DLD1 (cell line): ENCODE measurements at regions not wholly inside any gene's neighbourhood (a gene's known extent, or its start where the extent isn't known, plus 50 kb on each side); places are given as distances from the start of the nearest gene placed in this dataset.
"Not testable (repeated sequence)": the region's sequence is repeated elsewhere in the genome, so short reads cannot be mapped to it uniquely, and the experiment has no call there.

Experiments
- in situ Hi-C: cut with HindIII; loops from 2 replicates; pipeline ENCODE4 v1.10.0; 2017; ENCODE audit warnings: low sequenced_read_pairs

GRCh38 chr11:28938091-28938490, 829.9 kb downstream of the METTL15 start:
- in situ Hi-C loops, result no loop called here

GRCh38 chr11:28932940-28933339, 824.8 kb downstream of the METTL15 start:
- in situ Hi-C loops, result no loop called here

- in situ Hi-C loops, result no loop called here
These were observed 815.8 kb downstream of the METTL15 start for GRCh38 chr11:28924004-28924403.

- in situ Hi-C loops, result no loop called here
These were observed 814.3 kb downstream of the METTL15 start for GRCh38 chr11:28922386-28922981.

- in situ Hi-C loops, result no loop called here
These were observed 811.0 kb downstream of the METTL15 start for GRCh38 chr11:28919194-28919593.

GRCh38 chr11:28913883-28914282, 805.7 kb downstream of the METTL15 start:
- in situ Hi-C loops, result no loop called here

- in situ Hi-C loops, result no loop called here
These were observed 803.6 kb downstream of the METTL15 start for GRCh38 chr11:28911829-28912228.

GRCh38 chr11:28910926-28911325, 802.7 kb downstream of the METTL15 start:
- in situ Hi-C loops, result no loop called here

GRCh38 chr11:28903716-28904115, 795.5 kb downstream of the METTL15 start:
- in situ Hi-C loops, result no loop called here

GRCh38 chr11:28900427-28900826, 792.2 kb downstream of the METTL15 start:
- in situ Hi-C loops, result no loop called here

- in situ Hi-C loops, result no loop called here
These were observed 791.5 kb downstream of the METTL15 start for GRCh38 chr11:28899706-28900105.

GRCh38 chr11:28890601-28891040, 782.4 kb downstream of the METTL15 start:
- in situ Hi-C loops, result not testable (repeated sequence)

GRCh38 chr11:28887681-28888080, 779.5 kb downstream of the METTL15 start:
- in situ Hi-C loops, result no loop called here

- in situ Hi-C loops, result no loop called here
These were observed 771.7 kb downstream of the METTL15 start for GRCh38 chr11:28879869-28880268.

GRCh38 chr11:28878025-28878424, 769.8 kb downstream of the METTL15 start:
- in situ Hi-C loops, result no loop called here

GRCh38 chr11:28877340-28877739, 769.2 kb downstream of the METTL15 start:
- in situ Hi-C loops, result no loop called here

GRCh38 chr11:28874706-28875105, 766.5 kb downstream of the METTL15 start:
- in situ Hi-C loops, result no loop called here

GRCh38 chr11:28871090-28871489, 762.9 kb downstream of the METTL15 start:
- in situ Hi-C loops, result no loop called here

- in situ Hi-C loops, result no loop called here
These were observed 755.2 kb downstream of the METTL15 start for GRCh38 chr11:28863422-28863821.

- in situ Hi-C loops, result no loop called here
These were observed 752.7 kb downstream of the METTL15 start for GRCh38 chr11:28860893-28861292.

- in situ Hi-C loops, result no loop called here
These were observed 749.9 kb downstream of the METTL15 start for GRCh38 chr11:28858076-28858475.

GRCh38 chr11:28849053-28849452, 740.9 kb downstream of the METTL15 start:
- in situ Hi-C loops, result no loop called here

- in situ Hi-C loops, result no loop called here
These were observed 734.5 kb downstream of the METTL15 start for GRCh38 chr11:28842716-28843115.
